NCI-H510A treated with DMSO at 0.1 percent for 48 hours (cell line): ENCODE measurements at regions not wholly inside any gene's neighbourhood (a gene's known extent, or its start where the extent isn't known, plus 50 kb on each side); places are given as distances from the start of the nearest gene placed in this dataset.
"Not testable (repeated sequence)": the region's sequence is repeated elsewhere in the genome, so short reads cannot be mapped to it uniquely, and the experiment has no call there.

ENCODE experiments used
- DNase-seq: peaks from one replicate; lab custom pipeline; 2025; lab: John Stamatoyannopoulos, UW

GRCh38 chr21:27571706-27572105 lies 604.8 kb upstream of the ADAMTS5 start:
- DNase-seq: no peak

DNA sequence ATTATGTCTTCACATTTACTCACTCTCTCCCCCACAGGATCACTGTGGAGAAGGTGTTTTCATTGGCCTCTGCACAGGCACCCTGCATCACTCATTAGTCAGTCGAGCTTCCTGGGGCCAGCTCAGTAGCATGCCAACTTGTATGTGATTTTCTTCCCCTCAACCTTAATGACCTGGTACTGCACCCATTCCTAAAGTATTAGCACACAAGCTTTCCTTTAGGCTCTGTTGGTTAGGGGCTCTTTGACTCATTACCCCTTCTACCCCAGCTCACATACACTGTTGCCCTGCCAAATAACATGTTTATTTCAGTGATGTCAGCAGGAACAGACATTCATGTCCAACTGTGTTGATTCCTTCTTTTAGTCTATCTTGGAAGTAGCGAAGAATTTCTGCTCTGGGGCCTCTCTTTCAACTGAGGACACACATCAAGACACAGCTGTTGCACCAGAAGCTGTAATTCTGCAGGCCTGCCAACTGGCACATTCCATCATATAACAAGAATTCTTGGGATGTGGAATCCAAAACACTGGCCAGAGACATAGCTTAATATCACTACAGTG lies 603.5 kb upstream of the ADAMTS5 start:
- DNase-seq: no peak

DNA sequence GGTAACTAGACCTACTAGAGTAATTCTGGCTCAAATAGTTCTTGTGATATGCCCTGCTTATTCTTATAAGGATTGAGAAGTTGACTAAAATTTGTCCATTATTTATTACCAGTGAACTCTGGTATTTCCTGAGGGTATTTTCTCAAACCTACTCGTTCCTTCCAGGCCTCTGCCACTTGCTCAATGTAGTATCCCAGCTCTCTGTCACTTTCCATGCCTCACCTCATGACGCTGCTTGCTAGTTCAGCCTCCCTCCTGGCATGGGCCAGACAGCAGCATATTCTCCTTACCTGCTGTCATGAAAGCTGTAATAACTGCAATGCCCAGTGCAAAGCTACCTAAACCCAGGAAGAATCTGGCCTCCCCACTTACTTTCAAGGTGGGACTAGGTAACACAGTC lies 602.9 kb upstream of the ADAMTS5 start:
- no peak for DNase-seq

DNA sequence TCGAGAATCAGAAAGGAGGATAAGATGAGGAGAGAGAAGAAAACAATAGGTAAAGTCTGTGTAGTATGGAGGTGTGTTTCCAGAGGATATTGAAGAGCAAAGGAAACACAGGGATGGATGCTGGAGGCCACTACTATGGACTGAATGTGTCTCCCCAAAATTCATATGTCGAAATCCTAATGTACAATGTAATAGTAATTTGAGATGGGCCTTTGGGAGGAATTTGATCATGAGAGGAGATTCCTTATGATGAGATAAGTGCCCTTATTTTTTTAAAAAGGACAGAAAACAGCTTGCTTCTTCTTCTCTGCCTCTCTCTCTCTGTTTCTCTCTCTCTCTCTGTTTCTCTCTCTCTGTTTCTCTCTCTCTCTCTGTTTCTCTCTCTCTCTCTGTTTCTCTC lies 602.2 kb upstream of the ADAMTS5 start:
- no peak for DNase-seq

- no peak for DNase-seq
Observed at GRCh38 chr21:27567381-27567780, 600.5 kb upstream of the ADAMTS5 start.

- DNase-seq: no peak
Observed at GRCh38 chr21:27566521-27566920, 599.6 kb upstream of the ADAMTS5 start.

- DNase-seq: no peak
Observed at GRCh38 chr21:27565364-27565763, 598.5 kb upstream of the ADAMTS5 start.

GRCh38 chr21:27564684-27565301 lies 597.9 kb upstream of the ADAMTS5 start:
- DNase-seq: no peak

GRCh38 chr21:27562303-27562702 lies 595.4 kb upstream of the ADAMTS5 start:
- DNase-seq: no peak

DNA sequence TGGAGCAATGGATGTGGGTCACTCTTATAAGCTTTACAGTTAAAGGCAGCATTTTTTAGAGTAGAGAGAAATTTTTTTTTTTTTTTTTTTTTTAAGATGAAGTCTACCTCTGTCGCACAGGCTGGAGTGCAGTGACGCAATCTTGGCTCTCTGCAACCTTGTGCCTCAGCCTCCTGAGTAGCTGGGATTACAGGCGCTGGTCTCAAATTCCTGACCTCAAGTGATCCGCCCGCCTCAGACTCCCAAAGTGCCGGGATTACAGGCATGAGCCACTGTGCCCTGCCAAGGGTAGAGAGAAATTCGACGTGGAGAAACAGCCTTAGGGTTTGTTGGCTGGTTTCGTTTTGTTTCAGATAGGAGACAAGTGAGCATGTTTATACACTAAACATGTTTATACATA lies 594.2 kb upstream of the ADAMTS5 start:
- no peak for DNase-seq

DNA sequence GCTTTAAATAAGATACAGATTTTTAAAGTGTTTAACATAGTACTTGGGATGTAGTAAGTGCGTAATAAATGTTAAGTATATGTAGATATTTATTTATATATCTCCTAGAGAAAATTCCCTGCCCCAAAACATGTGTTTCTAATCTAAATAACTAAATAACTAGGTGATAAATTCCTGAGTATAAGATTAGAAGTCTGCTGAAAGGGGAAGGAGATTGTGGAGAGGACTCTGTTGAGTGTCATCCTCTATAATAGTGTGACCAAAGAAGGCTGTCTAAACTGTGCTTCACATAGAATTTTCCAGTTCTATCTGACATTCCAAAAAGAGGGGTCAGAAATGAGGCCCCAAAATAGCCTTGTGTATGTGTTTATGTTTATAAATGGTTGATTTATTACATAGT lies 590.5 kb upstream of the ADAMTS5 start:
- DNase-seq: no peak

DNA sequence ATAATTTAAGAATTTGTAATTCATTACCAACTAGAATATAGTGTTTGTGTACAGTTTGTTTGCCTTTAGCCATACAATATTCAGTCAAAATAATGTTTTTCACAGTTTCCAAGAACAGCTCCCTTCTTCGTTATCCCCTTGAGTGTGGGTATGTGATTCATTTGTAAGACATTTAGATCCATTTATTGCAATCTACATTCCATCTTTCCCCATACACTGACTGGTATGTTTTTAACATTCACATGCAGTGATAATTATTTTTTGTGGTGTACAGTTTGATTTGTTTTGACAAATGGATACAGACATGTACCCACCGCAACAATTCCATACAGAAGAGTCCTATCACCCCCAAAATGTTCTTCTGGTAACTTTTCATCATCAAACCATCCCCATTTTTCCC lies 589.1 kb upstream of the ADAMTS5 start:
- no peak for DNase-seq

DNA sequence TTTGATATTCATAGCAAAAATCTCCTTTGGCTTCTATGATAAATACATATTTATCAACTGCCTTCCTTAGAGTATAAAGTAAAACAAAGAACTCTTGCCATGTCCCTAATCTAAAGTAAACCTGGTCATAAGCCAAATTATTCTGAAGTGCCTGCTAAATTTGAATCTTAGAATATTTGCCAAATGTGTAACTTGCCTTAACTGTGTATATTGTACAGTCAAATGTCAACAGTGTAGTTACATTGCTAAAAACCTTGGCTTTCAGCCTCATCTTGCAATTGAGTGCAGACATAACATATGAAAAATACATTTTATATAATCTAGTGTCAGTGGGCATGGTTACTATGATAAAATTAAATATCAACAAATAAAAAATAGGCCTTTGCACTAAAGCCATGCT lies 583.4 kb upstream of the ADAMTS5 start:
- no peak for DNase-seq

GRCh38 chr21:27548486-27548885 lies 581.6 kb upstream of the ADAMTS5 start:
- no peak for DNase-seq

- DNase-seq: no peak
Observed at GRCh38 chr21:27545754-27546349, 579.0 kb upstream of the ADAMTS5 start.

DNA sequence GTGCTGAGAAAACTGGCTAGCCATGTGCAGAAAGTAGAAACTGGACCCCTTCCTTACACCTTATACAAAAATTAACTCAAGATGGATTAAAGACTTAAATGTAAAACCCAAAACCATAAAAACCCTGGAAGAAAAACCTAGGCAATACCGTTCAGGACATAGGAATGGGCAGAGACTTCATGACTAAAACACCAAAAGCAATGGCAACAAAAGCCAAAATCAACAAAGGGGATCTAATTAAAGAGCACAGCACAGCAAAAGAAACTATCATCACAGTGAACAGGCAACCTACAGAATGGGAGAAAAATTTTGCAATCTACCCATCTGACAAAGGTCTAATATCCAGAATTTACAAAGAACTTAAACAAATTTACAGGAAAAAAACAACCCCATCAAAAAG lies 575.2 kb upstream of the ADAMTS5 start:
- DNase-seq: not testable (repeated sequence)

- DNase-seq: no peak
Observed at GRCh38 chr21:27536319-27536718, 569.4 kb upstream of the ADAMTS5 start.

GRCh38 chr21:27535188-27535587 lies 568.3 kb upstream of the ADAMTS5 start:
- DNase-seq: no peak

- no peak for DNase-seq
Observed at GRCh38 chr21:27534206-27534605, 567.3 kb upstream of the ADAMTS5 start.

GRCh38 chr21:27532076-27532475 lies 565.2 kb upstream of the ADAMTS5 start:
- no peak for DNase-seq

DNA sequence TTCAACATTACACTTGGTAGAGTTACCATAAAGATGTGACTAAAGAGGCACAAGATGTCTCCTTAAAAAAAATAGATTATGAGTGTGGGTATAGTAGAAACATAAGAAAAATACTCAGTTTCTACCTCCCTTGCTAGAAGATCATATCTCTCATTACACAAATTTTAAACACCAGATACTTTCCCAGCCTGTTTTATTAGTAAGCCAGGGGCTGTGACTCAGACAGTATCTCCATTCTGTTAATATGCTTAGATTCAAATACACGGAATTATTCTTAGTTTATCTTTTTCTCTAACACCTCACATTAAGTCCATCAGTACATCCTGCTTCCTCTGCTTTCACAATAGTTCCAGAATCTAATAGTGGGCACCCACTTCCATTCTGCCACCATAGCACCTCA lies 561.8 kb upstream of the ADAMTS5 start:
- DNase-seq: no peak

- no peak for DNase-seq
Observed at GRCh38 chr21:27526451-27526850, 559.6 kb upstream of the ADAMTS5 start.

GRCh38 chr21:27525780-27526179 lies 558.9 kb upstream of the ADAMTS5 start:
- no peak for DNase-seq

DNA sequence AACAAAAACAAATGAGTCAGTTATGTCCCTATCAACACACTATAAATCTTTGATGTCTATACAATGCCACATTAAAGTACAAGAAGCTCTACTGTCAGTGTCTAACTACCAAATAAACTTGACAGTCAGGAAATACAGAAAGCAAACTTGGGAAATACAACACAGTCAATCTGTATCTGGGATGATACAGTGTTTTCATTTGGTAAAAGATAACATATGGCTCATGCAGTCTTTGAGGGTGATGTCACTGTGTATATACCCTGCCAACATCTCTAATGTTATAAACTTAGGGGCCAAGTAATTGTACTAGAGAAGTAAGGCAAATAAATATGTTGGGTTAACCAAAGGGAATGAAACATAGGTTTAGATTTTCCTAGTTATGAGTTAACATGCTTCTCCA lies 552.5 kb upstream of the ADAMTS5 start:
- DNase-seq: no peak
